ENCODE measurements at regions not wholly inside any gene's neighbourhood (a gene's known extent, or its start where the extent isn't known, plus 50 kb on each side); places are given as distances from the start of the nearest gene placed in this dataset.

DNA sequence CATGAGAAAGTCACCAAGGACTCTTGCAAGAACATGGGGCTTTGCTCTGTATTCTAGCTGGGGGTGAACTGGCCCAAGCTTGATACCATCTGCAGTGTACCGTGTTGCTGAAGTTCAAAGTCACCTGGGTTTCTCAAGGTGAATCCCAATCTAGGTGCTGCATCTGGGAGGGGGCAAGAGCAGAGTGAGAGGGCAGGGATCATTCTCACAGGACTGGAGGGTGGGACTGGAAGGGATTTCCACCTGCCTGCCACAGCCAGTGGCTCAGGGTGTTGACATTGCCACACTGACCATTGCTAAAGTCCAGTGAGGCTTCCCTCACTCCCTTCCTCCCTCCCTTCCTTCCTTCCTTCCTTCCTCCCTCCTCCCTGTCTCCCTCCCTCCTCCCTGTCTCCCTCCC lies 98.7 kb downstream of the MYCN start:
- Histone ChIP-seq H3K4me3 (no peak overlapping the region), H3K27ac (no peak overlapping the region), H3K36me3 (no peaks in the 10 kb centered on the region), H3K27me3 (peaks cover 18% of the 10 kb centered on the region), H3K4me1 (no peaks in the 10 kb centered on the region), H3K9me3 (no peaks in the 10 kb centered on the region)
- ATAC-seq: no peak
- no CpG with 5 or more reads among the region's 1 CpG for WGBS, 2 donors (ENCODE audit: low coverage in 1 of 2)
- TF ChIP-seq, protein P1, sequence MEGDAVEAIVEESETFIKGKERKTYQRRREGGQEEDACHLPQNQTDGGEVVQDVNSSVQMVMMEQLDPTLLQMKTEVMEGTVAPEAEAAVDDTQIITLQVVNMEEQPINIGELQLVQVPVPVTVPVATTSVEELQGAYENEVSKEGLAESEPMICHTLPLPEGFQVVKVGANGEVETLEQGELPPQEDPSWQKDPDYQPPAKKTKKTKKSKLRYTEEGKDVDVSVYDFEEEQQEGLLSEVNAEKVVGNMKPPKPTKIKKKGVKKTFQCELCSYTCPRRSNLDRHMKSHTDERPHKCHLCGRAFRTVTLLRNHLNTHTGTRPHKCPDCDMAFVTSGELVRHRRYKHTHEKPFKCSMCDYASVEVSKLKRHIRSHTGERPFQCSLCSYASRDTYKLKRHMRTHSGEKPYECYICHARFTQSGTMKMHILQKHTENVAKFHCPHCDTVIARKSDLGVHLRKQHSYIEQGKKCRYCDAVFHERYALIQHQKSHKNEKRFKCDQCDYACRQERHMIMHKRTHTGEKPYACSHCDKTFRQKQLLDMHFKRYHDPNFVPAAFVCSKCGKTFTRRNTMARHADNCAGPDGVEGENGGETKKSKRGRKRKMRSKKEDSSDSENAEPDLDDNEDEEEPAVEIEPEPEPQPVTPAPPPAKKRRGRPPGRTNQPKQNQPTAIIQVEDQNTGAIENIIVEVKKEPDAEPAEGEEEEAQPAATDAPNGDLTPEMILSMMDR (IDR thresholded peaks at IDR 0.05): no peak
- TF ChIP-seq POLR2AphosphoS5 (IDR thresholded peaks at IDR 0.05) (no peak), POLR2A (IDR thresholded peaks at IDR 0.05) (no peak)

DNA sequence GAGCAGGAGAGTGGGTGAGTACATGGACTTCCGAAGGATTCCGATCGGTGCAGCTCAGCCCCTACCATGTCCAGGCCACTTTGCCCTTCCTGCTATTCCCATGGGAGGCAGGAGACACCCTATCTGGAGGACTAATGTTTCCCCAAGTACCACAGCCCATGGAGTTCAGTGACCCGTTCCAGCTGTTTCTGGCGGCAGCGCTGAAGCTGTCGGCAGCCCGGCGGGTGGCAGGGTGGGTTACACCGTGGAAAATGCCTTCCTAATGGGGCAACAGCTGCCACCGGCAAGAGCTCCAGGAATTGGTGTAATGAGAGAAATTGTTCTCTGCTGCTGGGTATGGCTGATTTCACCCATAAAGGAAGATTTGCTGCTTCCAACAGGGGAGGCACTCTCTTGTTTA lies 98.3 kb downstream of the MYCN start:
- no peak overlapping the region for H3K27ac ChIP-seq
- no peaks in the 10 kb centered on the region for H3K9me3 ChIP-seq
- no peak for ATAC-seq
- H3K4me1 ChIP-seq: no peaks in the 10 kb centered on the region
- peaks cover 18% of the 10 kb centered on the region for H3K27me3 ChIP-seq
- H3K36me3 ChIP-seq: no peaks in the 10 kb centered on the region
- 73% methylated on average over 3 of the region's 11 CpGs; no CpG with 5 or more reads in 1 of the 2 donors for WGBS, 2 donors (ENCODE audit: low coverage in 1 of 2)
- TF ChIP-seq POLR2AphosphoS5 (IDR thresholded peaks at IDR 0.05): no peak
- no peak for TF ChIP-seq POLR2A (IDR thresholded peaks at IDR 0.05)
- TF ChIP-seq, protein P1 (IDR thresholded peaks at IDR 0.05): no peak
- TF ChIP-seq EP300 (IDR thresholded peaks at IDR 0.05): no peak
- H3K4me3 ChIP-seq: no peak overlapping the region

DNA sequence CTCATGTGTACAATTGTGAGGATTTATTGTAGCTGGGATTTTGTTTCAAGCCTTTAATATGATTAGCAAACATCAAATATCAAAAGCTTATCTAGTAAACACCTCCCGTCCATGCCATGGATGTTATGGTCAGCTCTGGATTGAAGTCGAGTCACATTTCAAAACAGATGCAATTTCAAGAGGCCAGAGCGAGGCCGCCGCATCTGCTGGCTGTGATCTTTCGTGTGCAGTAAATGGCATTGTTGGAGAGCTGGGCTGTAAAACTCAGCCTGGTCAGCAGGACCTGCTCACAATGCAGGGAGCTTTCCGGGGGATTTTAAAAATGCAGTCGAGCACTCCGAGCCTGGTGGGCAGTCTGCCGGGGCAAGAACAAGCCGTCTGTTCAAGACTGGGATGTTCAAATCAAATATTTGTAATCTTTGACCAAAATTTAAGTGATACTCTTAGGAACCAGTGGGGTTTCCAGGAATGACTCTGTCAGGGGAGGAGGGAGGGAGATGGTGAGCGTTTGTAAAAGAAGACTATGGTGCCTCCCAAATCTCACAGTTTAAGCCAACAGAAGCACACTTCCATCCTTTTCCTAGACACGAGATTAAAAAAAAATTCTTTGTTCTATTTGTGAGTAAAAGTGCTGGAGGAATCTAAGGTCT lies 97.6 kb downstream of the MYCN start:
- no peak overlapping the region for H3K4me3 ChIP-seq
- TF ChIP-seq POLR2A (IDR thresholded peaks at IDR 0.05) (no peak), EP300 (IDR thresholded peaks at IDR 0.05) (no peak), POLR2AphosphoS5 (IDR thresholded peaks at IDR 0.05) (no peak)
- TF ChIP-seq, protein P1 (IDR thresholded peaks at IDR 0.05): no peak
- peaks cover 18% of the 10 kb centered on the region for H3K27me3 ChIP-seq
- no peaks in the 10 kb centered on the region for H3K4me1 ChIP-seq
- ATAC-seq: no peak
- no peaks in the 10 kb centered on the region for H3K36me3 ChIP-seq
- H3K9me3 ChIP-seq: no peaks in the 10 kb centered on the region
- 66 to 73% methylated on average over 6 to 8 of the region's 13 CpGs for WGBS, 2 donors (ENCODE audit: low coverage in 1 of 2)
- no peak overlapping the region for H3K27ac ChIP-seq

DNA sequence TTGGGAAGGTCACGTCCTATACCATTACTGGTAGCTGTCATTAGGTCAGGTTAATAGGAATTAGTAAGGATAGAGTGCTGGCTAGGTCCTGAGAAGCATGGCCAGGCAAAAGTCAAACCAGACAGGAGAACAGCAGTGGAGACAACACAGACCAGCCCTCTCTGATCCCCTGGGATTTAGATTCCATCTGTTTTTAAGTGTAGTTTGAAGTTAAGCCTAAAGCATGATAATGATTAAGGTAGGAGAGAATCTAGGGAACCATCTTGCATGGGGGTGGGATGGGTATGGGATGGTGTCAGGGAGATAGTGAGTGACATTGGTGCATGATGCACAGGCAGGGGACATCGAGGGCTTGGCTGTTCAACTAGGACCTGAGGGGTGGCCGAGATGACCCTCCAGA lies 96.6 kb downstream of the MYCN start:
- no peak for ATAC-seq
- H3K27me3 ChIP-seq: peaks cover 13% of the 10 kb centered on the region
- TF ChIP-seq POLR2AphosphoS5 (IDR thresholded peaks at IDR 0.05) (no peak), EP300 (IDR thresholded peaks at IDR 0.05) (no peak), POLR2A (IDR thresholded peaks at IDR 0.05) (no peak)
- TF ChIP-seq, protein P1 (IDR thresholded peaks at IDR 0.05): no peak
- no peaks in the 10 kb centered on the region for H3K9me3 ChIP-seq
- H3K4me3 ChIP-seq: no peak overlapping the region
- H3K36me3 ChIP-seq: no peaks in the 10 kb centered on the region
- H3K27ac ChIP-seq: no peak overlapping the region
- no peaks in the 10 kb centered on the region for H3K4me1 ChIP-seq
- 57 to 100% methylated on average over 1 of the region's 3 CpGs for WGBS, 2 donors (ENCODE audit: low coverage in 1 of 2)

Data from gastroesophageal sphincter (tissue), 4 donors.